22Rv1 (cell line): ENCODE measurements at regions not wholly inside any gene's neighbourhood (a gene's known extent, or its start where the extent isn't known, plus 50 kb on each side); places are given as distances from the start of the nearest gene placed in this dataset.

Experiments used
- CTCF ChIP-seq: fragments of 450-650 bp; IDR thresholded peaks from 2 replicates; pipeline ENCODE4 v1.5.1; 2017; ENCODE audit warnings: mild to moderate bottlenecking
- ZFX ChIP-seq: fragments of 450-650 bp; IDR thresholded peaks from 2 replicates; pipeline ENCODE4 v1.6.1; 2017; ENCODE audit warnings: antibody characterized with exemption, borderline replicate concordance

- TF ChIP-seq CTCF (no peak), ZFX (no peak)
Measured at GRCh38 chr2:57402755-57403154, 643.9 kb upstream of the VRK2 start.
